Tibial nerve (tissue), 4 donors: ENCODE measurements at regions not wholly inside any gene's neighbourhood (a gene's known extent, or its start where the extent isn't known, plus 50 kb on each side); places are given as distances from the start of the nearest gene placed in this dataset.

Experiments used
- DNase-seq, 2 donors: peaks; one replicate each; pipeline ENCODE4 v3.0.0-alpha.2; 2019; ENCODE audit warnings: low spot score in 2 of 2
- H3K27ac ChIP-seq, 4 donors: fragments of 200-600 bp; sonication (generic) in 3 of 4; one replicate each; pipeline ENCODE4 v1.5.1; 2017 to 2019; ENCODE audit warnings: mild to moderate bottlenecking in 1 of 4
- H3K27me3 ChIP-seq, 2 donors: fragments of 200-600 bp; sonication (generic) in 1 of 2; one replicate each; pipeline versions ENCODE4 v1.5.1 to v1.6.0; 2017 to 2019
- H3K36me3 ChIP-seq, 3 donors: fragments of 200-600 bp; sonication (generic); one replicate each; pipeline ENCODE4 v1.5.1; 2018 to 2019
- H3K4me1 ChIP-seq, 4 donors: fragments of 200-600 bp; sonication (generic) in 3 of 4; one replicate each; pipeline ENCODE4 v1.5.1; 2017 to 2019
- H3K4me3 ChIP-seq, 4 donors: fragments of 200-600 bp; sonication (generic) in 3 of 4; one replicate each; pipeline ENCODE4 v1.5.1; 2017 to 2019; ENCODE audit warnings: mild to moderate bottlenecking in 1 of 4, moderate library complexity in 1 of 4
- H3K9me3 ChIP-seq, 4 donors: fragments of 200-600 bp; sonication (generic) in 3 of 4; one replicate each; pipeline ENCODE4 v1.5.1; 2017 to 2019
- EP300 ChIP-seq, 2 donors: sonication (generic); formaldehyde crosslinking; IDR thresholded peaks; one replicate each; pipeline ENCODE4 v1.6.1; 2017; ENCODE audit warnings: antibody characterized with exemption in 2 of 2, mild to moderate bottlenecking in 1 of 2
- POLR2A ChIP-seq, 2 donors: fragments of 450-650 bp; IDR thresholded peaks; one replicate each; pipeline ENCODE4 v1.6.1; 2017; ENCODE audit warnings: antibody characterized with exemption in 2 of 2, mild to moderate bottlenecking in 2 of 2, moderate library complexity in 2 of 2
- WGBS, 2 donors: methylation state at CpG; one replicate each; pipeline ENCODE4 v1.1.5; 2018; 5-methylcytosine and 5-hydroxymethylcytosine counted together
- TF ChIP-seq, protein P1 (sequence below), 5 experiments: fragments of 200-600 bp in 3 of 5; fragments of 450-650 bp in 2 of 5; sonication (generic) in 3 of 5; IDR thresholded peaks; one replicate each; pipeline ENCODE4 v1.5.1; 2016 to 2019; ENCODE audit warnings: antibody characterized with exemption in 5 of 5, mild to moderate bottlenecking in 3 of 5, moderate library complexity in 2 of 5

DNA sequence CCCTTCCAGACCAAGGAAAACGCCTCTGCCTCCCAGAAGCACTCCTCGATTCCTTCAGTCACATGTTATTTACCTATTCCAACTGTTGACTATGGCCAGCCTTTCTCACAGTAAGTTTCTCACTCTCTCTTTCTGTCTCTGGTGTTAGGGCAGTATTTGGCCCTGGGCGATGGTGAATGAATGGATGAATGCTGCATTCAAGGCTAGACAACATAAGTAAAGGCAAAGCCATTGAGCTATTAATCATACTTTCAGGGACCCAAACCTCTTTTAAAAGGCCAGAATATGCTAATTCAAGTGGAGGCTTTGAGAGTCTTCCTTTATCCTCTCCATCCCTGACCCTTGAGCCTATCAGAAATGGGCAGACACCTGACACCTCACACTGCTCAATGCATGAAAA is 78.5 kb downstream of the SEC61B start:
- Histone ChIP-seq H3K9me3 (no peaks in the 10 kb centered on the region), H3K4me3 (no peak overlapping the region), H3K4me1 (peaks cover 0 to 10% (median 3%) of the 10 kb centered on the region in 4 donors), H3K36me3 (no peaks in the 10 kb centered on the region), H3K27me3 (no peaks in the 10 kb centered on the region), H3K27ac (no peak overlapping the region)
- no peak for DNase-seq
- TF ChIP-seq POLR2A (IDR thresholded peaks at IDR 0.05) (no peak), EP300 (IDR thresholded peaks at IDR 0.05) (no peak)
- TF ChIP-seq, protein P1, sequence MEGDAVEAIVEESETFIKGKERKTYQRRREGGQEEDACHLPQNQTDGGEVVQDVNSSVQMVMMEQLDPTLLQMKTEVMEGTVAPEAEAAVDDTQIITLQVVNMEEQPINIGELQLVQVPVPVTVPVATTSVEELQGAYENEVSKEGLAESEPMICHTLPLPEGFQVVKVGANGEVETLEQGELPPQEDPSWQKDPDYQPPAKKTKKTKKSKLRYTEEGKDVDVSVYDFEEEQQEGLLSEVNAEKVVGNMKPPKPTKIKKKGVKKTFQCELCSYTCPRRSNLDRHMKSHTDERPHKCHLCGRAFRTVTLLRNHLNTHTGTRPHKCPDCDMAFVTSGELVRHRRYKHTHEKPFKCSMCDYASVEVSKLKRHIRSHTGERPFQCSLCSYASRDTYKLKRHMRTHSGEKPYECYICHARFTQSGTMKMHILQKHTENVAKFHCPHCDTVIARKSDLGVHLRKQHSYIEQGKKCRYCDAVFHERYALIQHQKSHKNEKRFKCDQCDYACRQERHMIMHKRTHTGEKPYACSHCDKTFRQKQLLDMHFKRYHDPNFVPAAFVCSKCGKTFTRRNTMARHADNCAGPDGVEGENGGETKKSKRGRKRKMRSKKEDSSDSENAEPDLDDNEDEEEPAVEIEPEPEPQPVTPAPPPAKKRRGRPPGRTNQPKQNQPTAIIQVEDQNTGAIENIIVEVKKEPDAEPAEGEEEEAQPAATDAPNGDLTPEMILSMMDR (IDR thresholded peaks at IDR 0.05) = no peak
- 62 to 63% methylated on average over 3 of the region's 3 CpGs for WGBS, 2 donors

DNA sequence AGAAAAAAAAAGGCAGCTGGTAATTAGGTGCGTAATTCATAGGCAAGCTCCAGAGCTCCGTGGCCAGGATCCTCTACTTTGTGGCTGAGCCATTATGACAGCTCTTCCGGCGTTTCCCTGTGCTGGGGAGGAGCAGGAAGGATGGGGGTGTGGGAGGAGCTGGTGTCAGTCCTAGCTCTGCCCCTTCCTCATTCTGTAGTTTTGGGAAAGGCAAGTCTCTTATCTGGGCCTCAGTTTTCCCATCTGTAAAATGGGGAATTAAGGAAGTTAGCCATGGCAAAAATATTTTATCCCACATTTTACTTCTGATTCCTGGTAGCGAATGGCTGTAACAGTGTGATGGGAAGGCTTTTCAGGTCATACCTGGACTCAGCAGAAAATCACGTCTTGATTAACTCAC is 81.1 kb downstream of the SEC61B start:
- Histone ChIP-seq H3K4me1 (no peaks in the 10 kb centered on the region), H3K27me3 (no peaks in the 10 kb centered on the region), H3K36me3 (no peaks in the 10 kb centered on the region), H3K27ac (no peak overlapping the region), H3K4me3 (no peak overlapping the region), H3K9me3 (no peaks in the 10 kb centered on the region)
- no peak for TF ChIP-seq EP300 (IDR thresholded peaks at IDR 0.05)
- TF ChIP-seq, protein P1 (IDR thresholded peaks at IDR 0.05) = no peak
- no peak for TF ChIP-seq POLR2A (IDR thresholded peaks at IDR 0.05)
- WGBS, 2 donors = 72 to 74% methylated on average over 6 of the region's 6 CpGs
- no peak for DNase-seq

DNA sequence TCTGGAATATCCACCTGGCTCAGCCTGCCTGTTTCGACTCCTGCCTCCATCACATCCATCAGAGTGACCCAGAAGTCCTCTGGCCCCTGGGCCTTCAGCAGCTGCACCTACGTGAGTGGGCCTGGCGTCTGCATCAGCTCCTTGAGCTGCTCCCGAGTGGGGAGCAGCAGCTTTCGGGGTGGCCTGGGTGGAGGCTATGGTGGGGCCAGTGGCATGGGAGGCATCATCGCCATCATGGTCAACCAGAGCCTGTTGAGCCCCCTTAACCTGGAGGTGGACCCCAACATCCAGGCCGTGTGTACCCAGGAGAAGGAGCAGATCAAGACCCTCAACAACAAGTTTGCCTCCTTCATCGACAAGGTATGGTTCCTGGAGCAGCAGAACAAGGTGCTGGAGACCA is 83.0 kb downstream of the SEC61B start:
- no peak overlapping the region for H3K27ac ChIP-seq
- no peaks in the 10 kb centered on the region for H3K36me3 ChIP-seq
- no peak overlapping the region for H3K4me3 ChIP-seq
- H3K27me3 ChIP-seq = no peaks in the 10 kb centered on the region
- H3K9me3 ChIP-seq = no peaks in the 10 kb centered on the region
- DNase-seq = no peak
- no peaks in the 10 kb centered on the region for H3K4me1 ChIP-seq
- 88 to 95% methylated on average over 3 to 8 of the region's 8 CpGs for WGBS, 2 donors
- TF ChIP-seq EP300 (IDR thresholded peaks at IDR 0.05) = no peak
- TF ChIP-seq, protein P1 (IDR thresholded peaks at IDR 0.05) = no peak
- TF ChIP-seq POLR2A (IDR thresholded peaks at IDR 0.05) = no peak

DNA sequence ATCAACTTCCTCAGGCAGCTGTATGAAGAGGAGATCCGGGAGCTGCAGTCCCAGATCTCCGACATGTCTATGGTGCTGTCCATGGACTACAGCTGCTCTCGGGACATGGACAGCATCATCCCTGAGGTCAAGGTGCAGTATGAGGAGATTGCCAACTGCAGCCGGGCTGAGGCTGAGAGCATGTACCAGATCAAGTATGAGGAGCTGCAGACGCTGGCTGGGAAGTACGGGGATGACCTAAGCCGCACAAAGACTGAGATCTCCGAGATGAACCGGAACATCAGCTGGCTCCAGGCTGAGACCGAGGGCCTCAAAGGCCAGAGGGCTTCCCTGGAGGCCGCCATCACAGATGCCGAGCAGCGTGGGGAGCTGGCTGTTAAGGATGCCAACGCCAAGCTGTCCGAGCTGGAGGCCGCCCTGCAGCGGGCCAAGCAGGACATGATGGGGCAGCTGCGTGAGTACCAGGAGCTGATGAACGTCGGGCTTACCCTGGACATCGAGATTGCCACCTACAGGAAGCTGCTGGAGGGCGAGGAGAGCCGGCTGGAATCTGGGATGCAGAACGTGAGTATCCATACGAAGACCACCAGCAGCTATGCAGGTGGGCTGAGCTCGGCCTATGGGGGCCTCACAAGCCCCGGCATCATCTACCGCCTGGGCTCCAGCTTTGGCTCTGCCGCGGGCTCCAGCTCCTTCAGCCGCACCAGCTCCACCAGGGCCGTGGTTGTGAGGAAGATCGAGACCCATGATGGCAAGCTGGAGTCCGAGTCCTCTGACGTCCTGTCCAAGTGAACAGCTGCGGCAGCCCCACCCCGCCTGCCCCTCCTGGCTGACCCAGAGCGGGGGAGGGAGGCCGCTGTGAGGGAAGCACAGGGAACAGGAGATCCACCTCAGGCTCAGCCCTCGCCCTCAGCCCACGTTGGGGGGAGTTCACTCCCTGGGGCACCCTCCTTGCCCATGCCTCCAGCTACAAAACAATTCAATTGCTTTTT is 84.0 kb downstream of the SEC61B start:
- no peak overlapping the region for H3K27ac ChIP-seq
- no peaks in the 10 kb centered on the region for H3K9me3 ChIP-seq
- no peaks in the 10 kb centered on the region for H3K27me3 ChIP-seq
- H3K4me3 ChIP-seq = no peak overlapping the region
- 87% methylated on average over 31 to 41 of the region's 41 CpGs for WGBS, 2 donors
- H3K4me1 ChIP-seq = no peaks in the 10 kb centered on the region
- no peak for DNase-seq
- no peaks in the 10 kb centered on the region for H3K36me3 ChIP-seq
- TF ChIP-seq, protein P1 (IDR thresholded peaks at IDR 0.05) = no peak
- TF ChIP-seq POLR2A (IDR thresholded peaks at IDR 0.05) = no peak
- no peak for TF ChIP-seq EP300 (IDR thresholded peaks at IDR 0.05)

DNA sequence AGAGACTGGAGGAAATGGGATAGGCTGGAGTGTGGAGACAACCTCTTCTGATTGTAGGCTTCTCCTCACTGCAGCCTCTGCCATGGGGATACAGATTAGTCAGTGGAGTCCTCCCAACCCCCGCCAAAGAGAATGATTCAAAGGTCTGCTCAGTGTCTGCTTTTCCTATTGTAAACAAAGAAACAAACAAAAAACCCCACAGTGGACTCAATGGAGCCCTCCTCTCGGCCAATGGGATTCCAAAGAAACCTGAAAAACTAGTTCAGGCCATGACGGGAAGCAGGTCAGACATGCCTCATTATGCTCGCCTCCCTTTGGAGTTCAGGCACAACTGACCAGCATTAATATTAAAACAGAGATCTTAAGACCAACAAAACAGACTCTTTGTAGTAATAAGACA is 85.8 kb downstream of the SEC61B start:
- TF ChIP-seq POLR2A (IDR thresholded peaks at IDR 0.05) (no peak), EP300 (IDR thresholded peaks at IDR 0.05) (no peak)
- TF ChIP-seq, protein P1 (IDR thresholded peaks at IDR 0.05) = no peak
- 55 to 58% methylated on average over 4 of the region's 4 CpGs for WGBS, 2 donors
- DNase-seq = no peak

More for the DNA sequence above, 85.8 kb downstream of the SEC61B start:
- Histone ChIP-seq H3K27me3 (no peaks in the 10 kb centered on the region), H3K4me1 (no peaks in the 10 kb centered on the region), H3K9me3 (no peaks in the 10 kb centered on the region), H3K27ac (no peak overlapping the region), H3K4me3 (no peak overlapping the region), H3K36me3 (no peaks in the 10 kb centered on the region)
